GM19372 (cell line): ENCODE measurements at regions not wholly inside any gene's neighbourhood (a gene's known extent, or its start where the extent isn't known, plus 50 kb on each side); places are given as distances from the start of the nearest gene placed in this dataset.
"Not testable (repeated sequence)": the region's sequence is repeated elsewhere in the genome, so short reads cannot be mapped to it uniquely, and the experiment has no call there.

Experiments
- ATAC-seq: cut with Tn5 transposase; IDR thresholded peaks from one replicate; pipeline ENCODE4 v1.9.1; 2021; ENCODE audit warnings: mild to moderate bottlenecking, low read depth, moderate library complexity; ENCODE audit not compliant: unreplicated experiment

GRCh38 chr7:109391240-109391639, 821.6 kb downstream of the DNAJB9 start:
- no peak for ATAC-seq

DNA sequence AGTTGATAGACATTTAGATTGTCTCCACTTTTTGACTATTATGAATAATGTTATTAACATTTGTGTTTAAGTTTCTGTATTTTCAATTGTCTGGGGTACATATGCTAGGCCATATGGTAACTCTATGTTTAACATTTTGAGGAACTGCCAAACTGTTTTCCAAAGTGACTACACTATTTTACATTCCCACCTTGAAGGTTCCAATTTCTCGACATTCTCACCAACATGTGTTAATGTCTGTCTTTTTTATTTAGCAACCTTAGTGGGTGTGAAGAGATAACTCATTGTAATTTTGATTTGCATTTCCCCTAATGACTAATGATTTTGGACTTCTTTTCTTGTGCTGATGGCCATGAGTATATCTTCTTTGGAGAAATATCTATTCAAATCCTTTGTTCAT, 832.4 kb downstream of the DNAJB9 start:
- ATAC-seq, result no peak

DNA sequence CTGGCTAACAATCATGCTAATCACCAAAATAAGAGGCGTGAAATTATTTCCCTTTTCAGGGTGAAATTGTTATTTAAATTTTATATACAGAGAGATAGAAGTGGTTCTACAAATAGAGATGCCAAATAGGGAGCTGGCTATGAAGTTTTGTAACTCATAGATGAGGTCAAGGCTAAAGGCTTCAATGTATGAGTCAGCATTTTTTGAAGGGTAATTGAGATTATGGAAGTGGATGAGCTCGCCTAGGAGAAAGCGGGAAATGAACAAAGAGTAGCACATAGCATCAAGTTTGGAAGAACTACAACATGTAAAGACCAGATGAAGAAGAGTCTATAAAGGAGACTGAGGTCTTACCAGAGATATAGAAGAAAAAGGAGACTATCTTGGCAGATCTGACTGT, 838.1 kb downstream of the DNAJB9 start:
- ATAC-seq, result no peak

GRCh38 chr7:109437957-109438356, 868.3 kb downstream of the DNAJB9 start:
- ATAC-seq, result no peak

DNA sequence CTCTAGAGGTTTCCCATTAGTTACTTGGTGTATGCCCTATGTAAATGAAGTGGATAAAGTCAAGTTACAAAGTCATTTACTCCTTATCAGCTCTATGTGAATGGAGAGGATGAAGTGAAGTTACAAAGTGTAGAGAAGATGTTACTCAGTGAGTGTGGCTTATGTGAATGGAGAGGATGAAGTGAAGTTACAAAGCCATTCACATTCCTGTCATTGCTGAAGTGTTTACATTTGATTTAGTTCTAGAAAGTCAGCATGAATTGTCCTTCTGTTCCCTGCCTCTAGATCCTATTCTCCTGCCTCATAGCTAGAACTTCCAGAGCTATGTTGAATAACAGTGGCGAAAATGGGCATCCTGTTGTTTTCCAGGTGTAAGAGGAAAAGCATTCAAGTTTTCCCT, 880.1 kb downstream of the DNAJB9 start:
- no peak for ATAC-seq

- no peak for ATAC-seq
Measured at GRCh38 chr7:109456116-109456515, 886.4 kb downstream of the DNAJB9 start.

GRCh38 chr7:109460296-109460695, 890.6 kb downstream of the DNAJB9 start:
- ATAC-seq, result no peak

DNA sequence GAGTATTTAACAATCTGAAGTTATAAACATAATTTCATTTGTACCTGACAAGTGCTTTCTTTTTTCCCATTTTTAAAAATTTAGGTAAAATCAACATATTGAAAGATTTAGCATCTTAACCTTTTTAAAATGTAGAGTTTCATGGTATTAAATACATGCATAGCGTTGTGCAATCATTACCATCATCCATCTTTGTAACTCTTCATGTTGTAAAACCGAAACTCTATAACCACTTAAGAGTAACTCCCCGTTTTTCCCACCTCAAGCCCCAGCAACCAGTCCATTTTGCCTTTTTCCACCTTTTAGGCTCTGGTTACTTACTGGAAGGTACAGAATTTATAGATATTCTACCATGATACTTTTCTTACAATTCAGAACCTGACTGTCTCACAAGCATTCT, 892.5 kb downstream of the DNAJB9 start:
- no peak for ATAC-seq

- not testable (repeated sequence) for ATAC-seq
Measured at GRCh38 chr7:109467729-109468128, 898.1 kb downstream of the DNAJB9 start.

GRCh38 chr7:109473172-109473571, 903.5 kb downstream of the DNAJB9 start:
- no peak for ATAC-seq

DNA sequence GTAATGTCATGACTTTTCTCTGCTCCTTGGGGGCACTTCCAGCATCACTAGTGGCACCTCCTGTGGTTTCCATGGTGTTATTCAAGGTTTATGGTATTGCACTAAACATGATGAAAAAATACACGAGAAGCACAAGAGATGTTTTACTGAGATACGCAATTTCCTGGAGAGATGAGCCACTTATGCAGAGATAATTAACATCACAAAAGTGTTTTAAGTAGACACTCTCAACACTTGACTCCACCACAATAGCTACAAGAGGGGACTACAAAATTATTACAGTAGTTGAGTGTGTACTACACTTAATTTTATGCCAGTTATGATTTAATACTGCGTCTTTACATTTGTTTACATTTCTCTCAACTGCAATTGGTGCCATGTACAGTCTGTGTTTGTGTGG, 906.7 kb downstream of the DNAJB9 start:
- no peak for ATAC-seq

DNA sequence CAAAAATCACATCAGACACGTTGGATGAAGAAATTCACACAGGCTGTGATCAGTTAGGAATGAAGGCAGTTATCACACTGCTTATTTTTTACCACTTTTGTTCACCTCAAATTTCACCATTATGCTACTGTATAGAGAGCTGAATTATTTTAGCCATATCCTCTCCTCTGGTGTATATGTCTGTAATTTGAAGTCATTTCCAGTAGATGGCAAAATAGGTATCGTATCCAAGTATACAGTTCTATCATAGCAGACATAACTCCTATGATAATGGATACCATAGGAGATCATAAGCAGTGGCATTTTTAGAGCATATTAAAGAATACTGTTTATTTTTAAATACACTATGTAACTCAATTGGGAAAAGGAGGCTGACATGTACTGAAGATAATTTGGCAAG, 909.7 kb downstream of the DNAJB9 start:
- ATAC-seq, result no peak

- not testable (repeated sequence) for ATAC-seq
Measured at GRCh38 chr7:109490607-109491006, 920.9 kb downstream of the DNAJB9 start.

DNA sequence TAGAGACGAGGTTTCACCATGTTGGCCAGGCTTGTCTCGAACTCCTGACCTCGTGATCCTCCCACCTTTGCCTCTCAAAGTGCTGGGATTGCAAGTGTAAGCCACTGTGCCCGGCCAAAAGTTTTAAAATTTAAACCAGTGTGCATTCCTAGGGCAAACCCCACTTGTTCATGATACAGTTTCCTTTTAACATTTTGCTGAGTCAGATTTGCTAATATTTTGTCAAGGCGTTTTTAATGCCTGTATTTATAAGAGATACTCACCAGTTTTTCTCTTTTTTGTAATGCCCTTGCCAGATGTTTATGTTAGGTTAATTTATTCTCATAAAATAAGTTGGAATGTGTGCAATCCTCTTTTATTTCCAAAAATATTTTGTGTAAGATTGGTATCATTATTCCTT, 927.4 kb downstream of the DNAJB9 start:
- no peak for ATAC-seq

- ATAC-seq, result no peak
Measured at GRCh38 chr7:109498131-109498530, 928.5 kb downstream of the DNAJB9 start.

GRCh38 chr7:109503421-109503820, 933.7 kb downstream of the DNAJB9 start:
- ATAC-seq, result no peak

DNA sequence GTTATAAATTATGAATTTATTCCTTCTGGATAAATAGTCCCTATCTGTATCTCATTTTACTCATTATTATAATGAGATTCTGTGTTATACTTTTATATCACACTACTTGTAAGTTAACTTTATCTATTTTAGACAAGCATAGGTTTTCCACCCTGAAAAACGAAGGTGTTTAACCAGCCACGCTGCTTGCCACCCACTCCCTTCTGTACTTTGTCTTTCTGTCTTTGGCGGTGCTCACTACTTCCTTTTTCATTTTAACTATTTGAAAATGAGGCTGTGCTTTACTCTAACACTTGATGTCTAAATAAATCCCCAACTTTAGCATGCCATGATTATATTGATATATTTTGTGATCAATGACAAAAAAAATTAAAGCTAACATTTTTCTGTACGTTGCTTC, 952.9 kb downstream of the DNAJB9 start:
- ATAC-seq, result no peak

DNA sequence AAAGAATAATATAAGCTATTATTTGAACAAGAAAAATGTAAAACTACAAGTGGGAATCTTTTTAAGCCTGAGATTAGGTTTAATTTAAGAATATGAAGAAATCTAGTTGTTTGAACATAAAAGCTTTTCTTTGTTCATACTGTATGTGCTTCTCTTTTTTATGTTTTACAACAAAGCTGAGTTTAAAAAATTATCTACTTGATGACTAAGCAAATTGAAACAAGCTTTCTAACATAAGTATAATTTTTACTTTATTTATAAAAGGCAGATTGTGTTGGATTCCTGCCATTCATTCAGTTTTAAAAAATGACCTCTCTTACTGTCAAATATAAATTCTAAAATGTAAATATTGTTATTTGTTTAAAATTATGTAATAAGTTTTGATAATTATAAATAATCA, 958.2 kb downstream of the DNAJB9 start:
- ATAC-seq, result no peak

GRCh38 chr7:109529712-109530111, 960.0 kb downstream of the DNAJB9 start:
- no peak for ATAC-seq

GRCh38 chr7:109532262-109532992, 962.8 kb downstream of the DNAJB9 start:
- ATAC-seq, result no peak

DNA sequence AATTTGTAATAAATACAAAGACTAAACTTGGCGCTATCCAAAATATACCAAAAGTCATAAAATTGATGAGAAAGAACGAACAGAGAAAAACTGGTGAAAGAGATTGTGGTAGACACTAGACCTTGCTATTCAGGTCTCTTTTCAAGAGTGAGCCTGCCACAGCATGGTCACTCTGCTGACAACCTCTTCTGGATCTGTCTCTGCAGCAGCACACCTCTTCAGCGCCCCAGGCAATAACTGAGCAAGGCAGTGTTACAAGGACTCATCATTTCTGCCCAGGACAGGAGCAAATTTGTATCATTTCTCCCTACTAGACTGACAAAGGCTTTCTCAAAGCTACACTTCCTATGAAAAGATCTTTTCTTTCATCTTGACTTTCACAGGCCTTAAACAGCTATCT, 976.0 kb downstream of the DNAJB9 start:
- no peak for ATAC-seq

GRCh38 chr7:109549471-109550193, 980.0 kb downstream of the DNAJB9 start:
- ATAC-seq, result no peak
